T47D (cell line): ENCODE measurements at regions not wholly inside any gene's neighbourhood (a gene's known extent, or its start where the extent isn't known, plus 50 kb on each side); places are given as distances from the start of the nearest gene placed in this dataset.
"Not testable (repeated sequence)": the region's sequence is repeated elsewhere in the genome, so short reads cannot be mapped to it uniquely, and the experiment has no call there.

Experiments
- DNase-seq, 2 experiments: peaks; one replicate each; pipeline versions ENCODE4 v3.0.0 to v3.0.0-alpha.2; 2011 to 2012; ENCODE audit warnings: low read depth in 1 of 2, low spot score in 1 of 2
- JUND ChIP-seq: IDR thresholded peaks from 2 replicates; pipeline ENCODE4 v1.6.1; 2012; ENCODE audit warnings: low read depth
- in situ Hi-C: cut with HindIII; loops from 2 replicates; pipeline ENCODE4 v1.10.0; 2016; ENCODE audit warnings: low sequenced_read_pairs, low pct_unique_long_range_greater_than_20kb

- TF ChIP-seq JUND, result no peak
- in situ Hi-C loops, result no loop called here
Measured at GRCh38 chr3:163717377-163717776, 1360.9 kb downstream of the SI start.

GRCh38 chr3:163708428-163708827 is 1369.9 kb downstream of the SI start:
- in situ Hi-C loops, result no loop called here
- no peak for DNase-seq
- TF ChIP-seq JUND, result no peak

More at GRCh38 chr3:163717377-163717776, 1360.9 kb downstream of the SI start:
- DNase-seq, result no peak

DNA sequence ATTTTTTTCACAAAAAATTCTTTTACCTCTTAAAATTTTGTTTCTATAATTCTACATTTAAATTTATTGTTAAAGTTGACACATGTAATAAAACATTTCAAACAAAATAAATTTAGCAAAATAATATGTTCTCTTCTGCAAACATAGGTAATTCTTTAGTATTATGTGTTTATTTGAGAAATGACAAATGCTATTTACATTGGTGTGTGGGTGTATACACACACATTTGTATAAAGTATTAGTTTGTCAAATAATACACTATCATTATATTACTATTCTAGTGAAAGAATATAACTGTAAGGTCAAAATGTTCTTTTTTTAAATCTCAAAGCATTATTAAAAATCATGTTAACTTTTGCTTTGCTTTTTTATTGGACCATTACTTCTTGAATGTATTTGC is 1370.6 kb downstream of the SI start:
- TF ChIP-seq JUND, result no peak
- no peak for DNase-seq
- in situ Hi-C loops, result no loop called here

GRCh38 chr3:163698221-163698620 is 1380.1 kb downstream of the SI start:
- in situ Hi-C loops, result not testable (repeated sequence)
- DNase-seq, result peak in 1 of 2 experiments; percentile 79

GRCh38 chr3:163692494-163692893 is 1385.8 kb downstream of the SI start:
- no peak for TF ChIP-seq JUND
- DNase-seq, result no peak
- in situ Hi-C loops, result no loop called here

DNA sequence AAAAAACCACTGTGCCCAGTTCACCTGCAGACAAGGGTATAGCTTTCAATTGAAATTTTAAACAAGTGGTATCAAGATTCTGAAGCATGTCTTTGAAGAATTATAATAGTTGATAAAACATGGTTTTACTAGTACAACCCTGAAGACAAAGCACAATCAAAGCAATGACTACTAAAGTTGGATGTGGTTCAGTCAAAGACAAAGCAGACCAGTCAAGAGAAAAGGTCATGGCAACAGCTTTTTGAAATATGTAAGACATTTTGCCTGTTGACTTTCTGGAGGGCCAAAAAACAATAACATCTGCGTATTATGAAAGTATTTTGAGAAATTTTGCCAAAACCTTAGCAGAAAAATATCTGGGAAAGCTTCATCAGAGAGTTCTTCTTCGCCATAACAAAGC is 1393.6 kb downstream of the SI start:
- no peak for DNase-seq
- TF ChIP-seq JUND, result no peak
- in situ Hi-C loops, result no loop called here

- DNase-seq, result no peak
- TF ChIP-seq JUND, result no peak
- in situ Hi-C loops, result no loop called here
Measured at GRCh38 chr3:163672954-163673353, 1405.3 kb downstream of the SI start.

- TF ChIP-seq JUND, result no peak
- in situ Hi-C loops, result no loop called here
- peak in 1 of 2 experiments; percentile 63 for DNase-seq
Measured at GRCh38 chr3:163671201-163671600, 1407.1 kb downstream of the SI start.

GRCh38 chr3:163664466-163664865 is 1413.8 kb downstream of the SI start:
- in situ Hi-C loops, result no loop called here
- DNase-seq, result no peak
- no peak for TF ChIP-seq JUND

DNA sequence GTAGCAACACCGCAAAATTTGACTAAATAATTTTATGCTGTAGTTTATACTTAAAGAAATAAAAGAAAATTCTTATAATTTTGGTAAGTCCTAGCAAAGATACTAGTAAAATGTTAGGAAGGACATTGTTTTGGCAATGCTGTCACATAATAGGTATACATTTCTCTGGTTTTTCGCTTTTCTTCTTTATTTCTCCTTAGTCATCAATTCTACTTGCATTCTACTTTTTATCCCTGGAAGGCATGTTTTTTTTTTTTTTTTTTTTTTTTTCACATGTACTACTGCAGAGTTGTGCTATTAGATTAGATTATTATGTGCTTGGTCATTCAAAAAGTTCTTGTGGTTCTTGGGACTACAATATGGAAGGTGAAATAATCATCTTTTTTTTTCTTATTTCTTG is 1421.2 kb downstream of the SI start:
- in situ Hi-C loops, result no loop called here
- DNase-seq, result no peak
- no peak for TF ChIP-seq JUND

DNA sequence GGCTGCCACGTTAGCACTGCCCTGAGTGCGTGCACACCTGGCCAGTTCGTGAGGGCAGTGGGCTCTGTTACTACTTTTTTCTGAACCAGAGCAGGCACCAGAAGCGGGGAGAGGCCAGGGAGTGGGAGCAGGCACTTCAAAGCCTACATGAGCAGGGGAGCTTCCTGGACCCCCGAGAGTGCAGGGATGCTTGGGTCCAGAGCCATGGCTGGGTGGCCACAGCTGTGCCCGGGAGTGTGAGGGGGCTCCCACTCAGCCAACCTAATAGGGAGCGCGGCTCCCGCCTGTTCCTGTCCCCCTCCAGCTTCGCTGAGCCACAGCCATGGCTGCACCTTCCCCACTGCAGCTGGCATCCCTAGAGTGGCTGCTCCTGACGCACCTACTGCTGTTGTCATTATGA is 1423.3 kb downstream of the SI start:
- in situ Hi-C loops, result no loop called here
- TF ChIP-seq JUND, result no peak
- DNase-seq, result no peak

GRCh38 chr3:163644172-163644571 is 1434.1 kb downstream of the SI start:
- in situ Hi-C loops, result no loop called here
- no peak for DNase-seq
- TF ChIP-seq JUND, result no peak

DNA sequence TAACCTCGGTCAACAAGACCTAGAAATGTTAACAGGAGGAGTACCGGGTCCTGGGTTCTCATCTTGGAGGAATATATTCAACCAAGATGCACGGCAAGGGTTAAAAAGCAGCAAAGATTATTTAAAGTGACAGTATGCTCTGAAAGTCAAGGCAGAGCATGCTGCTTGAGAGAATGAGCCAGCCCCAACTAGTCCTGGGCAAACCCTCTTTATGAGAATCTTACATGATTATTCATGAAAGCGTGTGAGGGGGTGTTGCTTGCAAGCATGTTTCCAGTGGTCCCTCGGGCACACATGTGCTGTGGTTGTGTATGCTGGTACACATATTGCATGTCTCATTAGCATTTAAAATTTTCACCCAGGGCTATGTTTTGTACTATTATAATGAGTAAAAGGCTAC is 1445.6 kb downstream of the SI start:
- no peak for TF ChIP-seq JUND
- peak in 1 of 2 experiments; percentile 19 for DNase-seq

GRCh38 chr3:163626753-163627152 is 1451.5 kb downstream of the SI start:
- TF ChIP-seq JUND, result no peak
- in situ Hi-C loops, result no loop called here
- DNase-seq, result no peak

More for the DNA sequence above, 1445.6 kb downstream of the SI start:
- in situ Hi-C loops, result no loop called here
